Glutamatergic neuron (in vitro differentiated cells): ENCODE measurements at regions not wholly inside any gene's neighbourhood (a gene's known extent, or its start where the extent isn't known, plus 50 kb on each side); places are given as distances from the start of the nearest gene placed in this dataset.

Experiments used
- DNase-seq: peaks from one replicate; pipeline ENCODE4 v3.0.0; 2022
- H3K27ac Mint-ChIP-seq: one replicate; pipeline ENCODE4 v1.8.0; 2020; ENCODE audit warnings: mild to moderate bottlenecking, mixed read lengths, inconsistent platforms; ENCODE audit not compliant: unreplicated experiment
- H3K27me3 Mint-ChIP-seq: one replicate; pipeline ENCODE4 v1.8.0; 2020; ENCODE audit warnings: mild to moderate bottlenecking, moderate library complexity, mixed read lengths, inconsistent platforms; ENCODE audit not compliant: unreplicated experiment
- H3K36me3 Mint-ChIP-seq: one replicate; pipeline ENCODE4 v1.8.0; 2020; ENCODE audit warnings: mild to moderate bottlenecking, mixed read lengths, inconsistent platforms; ENCODE audit not compliant: unreplicated experiment
- H3K4me1 Mint-ChIP-seq: one replicate; pipeline ENCODE4 v1.8.0; 2020; ENCODE audit warnings: mild to moderate bottlenecking, low read depth, mixed read lengths, inconsistent platforms; ENCODE audit not compliant: unreplicated experiment
- H3K4me3 Mint-ChIP-seq: one replicate; pipeline ENCODE4 v1.8.0; 2020; ENCODE audit warnings: mild to moderate bottlenecking, mixed read lengths, inconsistent platforms; ENCODE audit not compliant: unreplicated experiment
- H3K9me3 Mint-ChIP-seq: one replicate; pipeline ENCODE4 v1.8.0; 2020; ENCODE audit warnings: mild to moderate bottlenecking, moderate library complexity, mixed read lengths, inconsistent platforms; ENCODE audit not compliant: unreplicated experiment
- TF ChIP-seq, protein P1 (sequence below): fragments of 200-600 bp; sonication (generic); IDR thresholded peaks from one replicate; pipeline ENCODE4 v1.5.0; 2021; ENCODE audit not compliant: partially characterized antibody, unreplicated experiment

DNA sequence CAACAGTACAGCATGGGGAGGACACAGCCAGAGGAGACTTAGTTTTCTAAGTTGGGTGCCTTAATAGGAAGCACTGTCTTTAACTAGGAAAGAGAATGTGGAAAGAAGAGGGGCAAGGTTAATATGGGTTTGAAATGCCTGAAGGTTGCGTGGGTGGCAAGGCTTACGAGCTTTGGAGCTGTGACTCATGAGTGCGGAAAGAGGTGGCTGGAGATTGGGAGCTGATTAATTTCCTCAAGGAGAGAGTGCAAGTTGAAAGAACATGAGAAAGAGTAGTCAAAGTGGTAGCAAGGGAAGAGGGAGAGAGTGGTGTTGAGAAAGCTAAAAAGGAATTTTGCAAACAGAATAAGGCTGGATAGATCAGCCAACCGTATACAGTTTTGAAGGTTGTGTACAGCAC lies 157.5 kb upstream of the ADRA1D start:
- DNase-seq, result no peak
- H3K27ac Mint-ChIP-seq, result no peak overlapping the region
- H3K27me3 Mint-ChIP-seq, result no peaks in the 10 kb centered on the region
- H3K36me3 Mint-ChIP-seq, result no peaks in the 10 kb centered on the region
- TF ChIP-seq, protein P1, sequence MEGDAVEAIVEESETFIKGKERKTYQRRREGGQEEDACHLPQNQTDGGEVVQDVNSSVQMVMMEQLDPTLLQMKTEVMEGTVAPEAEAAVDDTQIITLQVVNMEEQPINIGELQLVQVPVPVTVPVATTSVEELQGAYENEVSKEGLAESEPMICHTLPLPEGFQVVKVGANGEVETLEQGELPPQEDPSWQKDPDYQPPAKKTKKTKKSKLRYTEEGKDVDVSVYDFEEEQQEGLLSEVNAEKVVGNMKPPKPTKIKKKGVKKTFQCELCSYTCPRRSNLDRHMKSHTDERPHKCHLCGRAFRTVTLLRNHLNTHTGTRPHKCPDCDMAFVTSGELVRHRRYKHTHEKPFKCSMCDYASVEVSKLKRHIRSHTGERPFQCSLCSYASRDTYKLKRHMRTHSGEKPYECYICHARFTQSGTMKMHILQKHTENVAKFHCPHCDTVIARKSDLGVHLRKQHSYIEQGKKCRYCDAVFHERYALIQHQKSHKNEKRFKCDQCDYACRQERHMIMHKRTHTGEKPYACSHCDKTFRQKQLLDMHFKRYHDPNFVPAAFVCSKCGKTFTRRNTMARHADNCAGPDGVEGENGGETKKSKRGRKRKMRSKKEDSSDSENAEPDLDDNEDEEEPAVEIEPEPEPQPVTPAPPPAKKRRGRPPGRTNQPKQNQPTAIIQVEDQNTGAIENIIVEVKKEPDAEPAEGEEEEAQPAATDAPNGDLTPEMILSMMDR, result no peak
- H3K9me3 Mint-ChIP-seq, result no peaks in the 10 kb centered on the region
- H3K4me3 Mint-ChIP-seq, result no peak overlapping the region
- no peaks in the 10 kb centered on the region for H3K4me1 Mint-ChIP-seq

DNA sequence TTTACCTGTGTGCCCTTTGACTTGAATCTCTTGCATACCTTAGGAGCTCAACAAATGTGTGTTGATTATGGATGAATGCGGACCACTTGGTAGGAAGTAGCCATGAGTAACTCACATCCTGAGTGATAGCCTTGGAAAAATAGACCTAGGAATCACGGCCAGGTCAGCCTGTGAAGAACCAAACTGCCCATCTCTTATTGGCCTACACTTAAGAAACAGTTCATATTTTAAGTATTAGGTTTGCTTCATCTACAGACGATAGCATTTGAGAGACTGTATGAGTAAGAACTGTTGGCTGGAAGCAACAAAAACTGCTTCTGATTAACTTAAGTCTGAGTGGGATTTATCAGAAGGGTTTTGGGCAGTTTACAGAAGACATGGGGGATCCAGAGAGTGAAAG lies 152.5 kb upstream of the ADRA1D start:
- Mint-ChIP-seq H3K27me3 (no peaks in the 10 kb centered on the region), H3K36me3 (peaks cover 13% of the 10 kb centered on the region), H3K9me3 (no peaks in the 10 kb centered on the region), H3K4me1 (no peaks in the 10 kb centered on the region), H3K27ac (no peak overlapping the region), H3K4me3 (no peak overlapping the region)
- DNase-seq, result no peak
- TF ChIP-seq, protein P1, result no peak

DNA sequence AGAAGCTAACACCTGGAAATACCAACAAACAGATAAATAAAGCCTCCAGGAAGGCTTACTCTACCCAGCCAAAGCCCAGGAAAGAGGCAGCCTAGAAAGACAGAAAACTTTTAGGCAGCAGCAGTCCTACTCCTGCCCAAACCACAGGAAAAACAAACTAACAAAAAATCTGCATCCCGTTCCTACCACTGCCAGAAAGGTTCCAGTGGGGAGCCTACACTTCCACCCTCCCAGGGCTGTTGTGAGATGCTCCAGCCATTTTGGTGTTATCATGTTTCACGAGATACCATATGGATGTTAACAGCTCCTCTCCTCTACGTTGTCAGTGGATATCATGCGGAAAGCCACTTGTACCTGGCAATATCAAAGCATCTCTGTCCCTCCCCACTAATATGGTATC lies 135.9 kb upstream of the ADRA1D start:
- Mint-ChIP-seq H3K27me3 (no peaks in the 10 kb centered on the region), H3K27ac (no peak overlapping the region), H3K9me3 (peaks cover 2% of the 10 kb centered on the region), H3K4me3 (no peak overlapping the region), H3K36me3 (no peaks in the 10 kb centered on the region), H3K4me1 (no peaks in the 10 kb centered on the region)
- DNase-seq, result no peak
- TF ChIP-seq, protein P1, result no peak

DNA sequence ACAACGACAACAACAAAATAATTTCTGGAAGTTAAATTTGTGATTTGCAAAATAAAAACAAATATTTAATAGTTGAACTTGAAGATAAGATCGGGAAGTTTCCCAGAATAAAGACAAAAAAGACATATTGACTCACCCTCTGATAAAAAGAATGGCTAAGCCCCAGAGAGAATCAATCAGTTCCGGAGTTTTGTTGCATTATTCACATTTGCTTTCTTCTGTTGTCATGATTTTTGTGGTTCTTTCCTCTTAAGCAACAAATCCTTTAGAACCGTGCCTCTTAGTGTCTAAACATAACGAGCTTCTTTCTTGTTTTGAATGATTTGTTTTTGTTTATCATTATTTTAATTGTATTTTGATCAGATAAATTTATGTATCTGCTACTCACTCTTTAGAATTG lies 134.9 kb upstream of the ADRA1D start:
- Mint-ChIP-seq H3K27ac (no peak overlapping the region), H3K9me3 (peaks cover 2% of the 10 kb centered on the region), H3K4me3 (no peak overlapping the region), H3K36me3 (no peaks in the 10 kb centered on the region), H3K27me3 (no peaks in the 10 kb centered on the region), H3K4me1 (no peaks in the 10 kb centered on the region)
- no peak for DNase-seq
- TF ChIP-seq, protein P1, result no peak

DNA sequence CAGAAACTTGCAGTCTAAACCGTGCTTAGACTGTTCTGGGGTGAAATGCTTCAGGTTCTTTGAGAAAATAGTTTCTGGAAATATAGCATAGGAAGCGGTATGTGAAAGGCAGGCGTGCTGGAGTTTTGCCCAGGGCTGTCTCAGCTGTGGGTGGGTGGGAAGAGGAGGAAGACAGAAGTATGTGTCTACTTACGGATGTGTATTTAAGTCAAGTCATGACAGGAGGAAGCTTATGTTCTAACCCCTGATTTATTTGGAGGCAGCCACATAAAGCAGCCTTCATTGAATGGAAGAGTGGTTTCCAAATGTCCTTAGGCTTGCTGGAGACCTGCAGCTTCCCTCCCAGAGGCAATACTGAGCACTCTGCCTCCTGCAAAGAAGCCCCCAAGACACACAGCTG lies 126.8 kb upstream of the ADRA1D start:
- no peaks in the 10 kb centered on the region for H3K36me3 Mint-ChIP-seq
- H3K9me3 Mint-ChIP-seq, result no peaks in the 10 kb centered on the region
- TF ChIP-seq, protein P1, result no peak
- H3K27me3 Mint-ChIP-seq, result no peaks in the 10 kb centered on the region
- no peaks in the 10 kb centered on the region for H3K4me1 Mint-ChIP-seq
- no peak overlapping the region for H3K4me3 Mint-ChIP-seq
- no peak for DNase-seq
- no peak overlapping the region for H3K27ac Mint-ChIP-seq
